BJ (cell line): ENCODE measurements at regions not wholly inside any gene's neighbourhood (a gene's known extent, or its start where the extent isn't known, plus 50 kb on each side); places are given as distances from the start of the nearest gene placed in this dataset.
"Not testable (repeated sequence)": the region's sequence is repeated elsewhere in the genome, so short reads cannot be mapped to it uniquely, and the experiment has no call there.

Experiments used
- CTCF ChIA-PET: fragments of 350-600 bp; formaldehyde crosslinking; extraction: SDS; loops from one replicate; lab custom pipeline; 2021; ENCODE audit warnings: antibody characterized with exemption, inconsistent platforms; lab: Yijun Ruan, JAX
- POLR2A ChIA-PET: fragments of 300-600 bp; sonication (Branson Sonifier 250); formaldehyde crosslinking; extraction: SDS; loops from one replicate; lab custom pipeline; 2021; ENCODE audit warnings: antibody characterized with exemption; lab: Charles Lee
- DNase-seq: peaks from one replicate; pipeline ENCODE4 v3.0.0-alpha.2; 2011; ENCODE audit warnings: low read depth
- H3K27me3 ChIP-seq: 2 replicates; pipeline ENCODE4 v1.6.0; 2011; ENCODE audit warnings: low read length; ENCODE audit not compliant: control insufficient read depth, insufficient read depth
- H3K36me3 ChIP-seq: 2 replicates; pipeline ENCODE4 v1.5.1; 2011; ENCODE audit warnings: low read length; ENCODE audit not compliant: control insufficient read depth, insufficient read depth
- H3K4me3 ChIP-seq: 2 replicates; pipeline ENCODE4 v1.5.1; 2011; ENCODE audit warnings: low read depth, mild to moderate bottlenecking, control low read depth, low read length
- CTCF ChIP-seq: IDR thresholded peaks from 2 replicates; pipeline ENCODE4 v1.5.1; 2011; ENCODE audit warnings: low read depth, mild to moderate bottlenecking, control low read depth, inconsistent platforms, low read length, moderate library complexity; ENCODE audit not compliant: insufficient read depth

- DNase-seq = no peak
- no peak overlapping the region for H3K4me3 ChIP-seq
- H3K27me3 ChIP-seq = no peaks in the 10 kb centered on the region
- H3K36me3 ChIP-seq = no peaks in the 10 kb centered on the region
- TF ChIP-seq CTCF = no peak
- ChIA-PET POLR2A (no interaction called here), CTCF (no interaction called here)
Measured at GRCh38 chr20:55937283-55937682, 68.0 kb downstream of the CBLN4 start.

- DNase-seq = no peak
- CTCF ChIA-PET = no interaction called here
- Histone ChIP-seq H3K27me3 (no peaks in the 10 kb centered on the region), H3K4me3 (no peak overlapping the region), H3K36me3 (no peaks in the 10 kb centered on the region)
- POLR2A ChIA-PET = no interaction called here
- TF ChIP-seq CTCF = no peak
Measured at GRCh38 chr20:55936209-55936595, 69.1 kb downstream of the CBLN4 start.

GRCh38 chr20:55935448-55936208 lies 69.7 kb downstream of the CBLN4 start:
- POLR2A ChIA-PET = no interaction called here
- Histone ChIP-seq H3K36me3 (no peaks in the 10 kb centered on the region), H3K27me3 (no peaks in the 10 kb centered on the region), H3K4me3 (no peak overlapping the region)
- no peak for TF ChIP-seq CTCF
- DNase-seq = no peak
- CTCF ChIA-PET = no interaction called here

GRCh38 chr20:55934146-55934545 lies 71.2 kb downstream of the CBLN4 start:
- no peak for DNase-seq
- TF ChIP-seq CTCF = no peak
- Histone ChIP-seq H3K36me3 (no peaks in the 10 kb centered on the region), H3K27me3 (no peaks in the 10 kb centered on the region), H3K4me3 (no peak overlapping the region)
- ChIA-PET POLR2A (no interaction called here), CTCF (no interaction called here)

GRCh38 chr20:55930876-55931275 lies 74.4 kb downstream of the CBLN4 start:
- H3K4me3 ChIP-seq, H3K36me3 ChIP-seq, CTCF ChIA-PET, H3K27me3 ChIP-seq, DNase-seq, POLR2A ChIA-PET: not testable (repeated sequence)

- no peak for DNase-seq
- no peak overlapping the region for H3K4me3 ChIP-seq
- no peaks in the 10 kb centered on the region for H3K27me3 ChIP-seq
- ChIA-PET CTCF (interaction anchor here (1.1 kb wide), 1 partner anchor 19 kb away, joined by 3 read pairs; no protein-coding TSS in a partner anchor), POLR2A (no interaction called here)
- TF ChIP-seq CTCF = no peak
- H3K36me3 ChIP-seq = no peaks in the 10 kb centered on the region
Measured at GRCh38 chr20:55928266-55928665, 77.1 kb downstream of the CBLN4 start.
